H1 (cell line): ENCODE measurements at regions not wholly inside any gene's neighbourhood (a gene's known extent, or its start where the extent isn't known, plus 50 kb on each side); places are given as distances from the start of the nearest gene placed in this dataset.

Source experiments
- CTCF ChIA-PET: fragments of 300-600 bp; sonication (Branson Sonifier 250); formaldehyde crosslinking; loops from one replicate; lab custom pipeline; 2021; ENCODE audit not compliant: partially characterized antibody; lab: Charles Lee
- POLR2A ChIA-PET: fragments of 300-600 bp; sonication (Branson Sonifier 250); formaldehyde crosslinking; loops from one replicate; lab custom pipeline; 2021; ENCODE audit warnings: inconsistent platforms; ENCODE audit not compliant: partially characterized antibody; lab: Charles Lee
- DNase-seq, 2 experiments: peaks; one replicate each; pipeline versions ENCODE4 v3.0.0 to v3.0.0-alpha.2; 2010 to 2022; ENCODE audit warnings: low spot score in 2 of 2, low read depth in 1 of 2, mixed read lengths in 1 of 2
- FAIRE-seq: peaks from 2 replicates; lab custom pipeline; 2011; peaks lifted over from hg19 to GRCh38; lab: Jason Lieb, UNC
- H2AFZ ChIP-seq: 2 replicates; pipeline ENCODE4 v1.8.1; 2012; ENCODE audit warnings: low read length, inconsistent platforms
- H2AK5ac ChIP-seq: 2 replicates; pipeline ENCODE4 v1.6.1; 2013; ENCODE audit warnings: low read depth, low read length
- H2BK120ac ChIP-seq: replicated peaks from 2 replicates; pipeline ENCODE3; 2013; ENCODE audit warnings: low read depth, low read length, inconsistent platforms
- H2BK12ac ChIP-seq: 2 replicates; pipeline ENCODE4 v1.6.1; 2013; ENCODE audit warnings: low read depth, low read length
- H2BK15ac ChIP-seq: 2 replicates; pipeline ENCODE4 v1.6.1; 2013; ENCODE audit warnings: low read length
- H2BK20ac ChIP-seq: 2 replicates; pipeline ENCODE4 v1.6.1; 2013; ENCODE audit warnings: low read length
- H2BK5ac ChIP-seq: 2 replicates; pipeline ENCODE4 v1.6.1; 2013; ENCODE audit warnings: low read depth, low read length
- H3K14ac ChIP-seq: 2 replicates; pipeline ENCODE4 v1.6.1; 2013; ENCODE audit warnings: inconsistent platforms; ENCODE audit not compliant: insufficient read length
- H3K18ac ChIP-seq: 2 replicates; pipeline ENCODE4 v1.6.1; 2013; ENCODE audit warnings: low read length; ENCODE audit errors: extremely low read depth
- H3K23ac ChIP-seq: 2 replicates; pipeline ENCODE4 v1.6.1; 2013; ENCODE audit warnings: inconsistent platforms; ENCODE audit not compliant: insufficient read length
- H3K23me2 ChIP-seq: 2 replicates; pipeline ENCODE4 v1.6.1; 2013; ENCODE audit warnings: low read depth, low read length
- H3K27ac ChIP-seq: 2 replicates; pipeline ENCODE4 v1.6.1; 2011; ENCODE audit warnings: low read depth, low read length, inconsistent platforms
- H3K27me3 ChIP-seq, 4 experiments: replicated peaks in 1 of 4; 1 replicate in 1 of 4; 2 replicates in 3 of 4; pipeline versions ENCODE4 v1.6.1 to v1.8.1; 2011 to 2013; ENCODE audit warnings: low read length in 3 of 4, mild to moderate bottlenecking in 3 of 4, inconsistent platforms in 2 of 4, mixed read lengths in 2 of 4, moderate library complexity in 1 of 4; ENCODE audit not compliant: control insufficient read depth in 3 of 4, insufficient read depth in 3 of 4; ENCODE audit errors: extremely low read depth in 1 of 4
- H3K36me3 ChIP-seq, 4 experiments: 2 replicates each; pipeline versions ENCODE4 v1.6.1 to v1.8.1; 2011 to 2013; ENCODE audit warnings: mild to moderate bottlenecking in 4 of 4, low read length in 3 of 4, moderate library complexity in 2 of 4, control low read depth in 1 of 4, inconsistent platforms in 1 of 4; ENCODE audit not compliant: insufficient read depth in 4 of 4, control insufficient read depth in 2 of 4
- H3K4ac ChIP-seq: replicated peaks from 2 replicates; pipeline ENCODE3; 2013; ENCODE audit warnings: low read length, low read depth, mixed read lengths, inconsistent platforms; ENCODE audit not compliant: insufficient read length
- H3K4me1 ChIP-seq, 4 experiments: replicated peaks in 1 of 4; 1 replicate in 1 of 4; 2 replicates in 3 of 4; pipeline versions ENCODE4 v1.6.1 to v1.8.1; 2011 to 2013; ENCODE audit warnings: low read length in 3 of 4, inconsistent platforms in 2 of 4, mixed read lengths in 1 of 4; ENCODE audit not compliant: insufficient read depth in 4 of 4, control insufficient read depth in 3 of 4
- H3K4me2 ChIP-seq, 2 experiments: 2 replicates each; pipeline versions ENCODE4 v1.6.1 to v1.8.1; 2011 to 2013; ENCODE audit warnings: low read depth in 2 of 2, low read length in 2 of 2, control low read depth in 1 of 2, inconsistent platforms in 1 of 2, mild to moderate bottlenecking in 1 of 2; ENCODE audit not compliant: insufficient read depth in 1 of 2
- H3K4me3 ChIP-seq, 4 experiments: fragments of 200-600, 300-600 bp in 1 of 4; sonication (generic), shearing (Covaris generic), sonication (Bioruptor Twin) in 1 of 4; 2 replicates each; pipeline versions ENCODE4 v1.5.1 to v1.8.1; 2011 to 2016; ENCODE audit warnings: low read length in 4 of 4, low read depth in 3 of 4, control low read depth in 2 of 4, inconsistent platforms in 2 of 4, mild to moderate bottlenecking in 2 of 4, mixed read lengths in 1 of 4, moderate library complexity in 1 of 4; ENCODE audit not compliant: insufficient read depth in 2 of 4; ENCODE audit errors: extremely low read depth in 1 of 4
- H3K56ac ChIP-seq: replicated peaks from 2 replicates; pipeline ENCODE3; 2013; ENCODE audit warnings: low read depth, mild to moderate bottlenecking, mixed read lengths, low read length, inconsistent platforms; ENCODE audit not compliant: insufficient read length
- H3K79me1 ChIP-seq: 2 replicates; pipeline ENCODE4 v1.6.1; 2013; ENCODE audit warnings: low read depth, low read length, control low read depth
- H3K79me2 ChIP-seq, 2 experiments: 2 replicates each; pipeline versions ENCODE4 v1.6.1 to v1.8.1; 2012 to 2013; ENCODE audit warnings: low read length in 2 of 2, mild to moderate bottlenecking in 2 of 2, inconsistent platforms in 1 of 2; ENCODE audit not compliant: insufficient read depth in 2 of 2, control insufficient read depth in 1 of 2
- H3K9ac ChIP-seq, 4 experiments: replicated peaks in 1 of 4; 1 replicate in 1 of 4; 2 replicates in 3 of 4; pipeline versions ENCODE4 v1.6.1 to v1.8.1; 2011 to 2013; ENCODE audit warnings: low read depth in 3 of 4, low read length in 3 of 4, control low read depth in 2 of 4, mild to moderate bottlenecking in 2 of 4, moderate library complexity in 2 of 4, inconsistent platforms in 1 of 4; ENCODE audit errors: extremely low read depth in 1 of 4
- H3K9me3 ChIP-seq, 2 experiments: 2 replicates each; pipeline versions ENCODE4 v1.6.1 to v1.8.1; 2012 to 2013; ENCODE audit warnings: mild to moderate bottlenecking in 2 of 2, moderate library complexity in 2 of 2, control low read depth in 1 of 2, inconsistent platforms in 1 of 2, low read depth in 1 of 2, low read length in 1 of 2, mixed read lengths in 1 of 2; ENCODE audit not compliant: insufficient read depth in 2 of 2
- H4K20me1 ChIP-seq, 2 experiments: replicated peaks in 1 of 2; 2 replicates each; pipeline versions ENCODE3 to v1.8.1; 2011 to 2013; ENCODE audit warnings: inconsistent platforms in 2 of 2, low read length in 2 of 2, mild to moderate bottlenecking in 1 of 2; ENCODE audit not compliant: insufficient read depth in 2 of 2, control insufficient read depth in 1 of 2
- H4K5ac ChIP-seq: 2 replicates; pipeline ENCODE4 v1.6.1; 2013; ENCODE audit warnings: low read length, low read depth, mixed read lengths, inconsistent platforms; ENCODE audit not compliant: insufficient read length
- H4K8ac ChIP-seq: 2 replicates; pipeline ENCODE4 v1.8.0; 2013; ENCODE audit warnings: mild to moderate bottlenecking, moderate library complexity, low read length, inconsistent platforms; ENCODE audit not compliant: insufficient read depth; ENCODE audit errors: extremely low read depth
- H4K91ac ChIP-seq: replicated peaks from 2 replicates; pipeline ENCODE3; 2013; ENCODE audit warnings: low read length, mixed read lengths, inconsistent platforms; ENCODE audit not compliant: insufficient read length
- ASH2L ChIP-seq: fragments of 200-600, 300-600 bp; sonication (generic); IDR thresholded peaks from one replicate; pipeline ENCODE4 v1.7.1; 2017; ENCODE audit warnings: low read length
- ATF2 ChIP-seq: IDR thresholded peaks from 2 replicates; pipeline ENCODE4 v1.6.1; 2012; ENCODE audit warnings: low read length, inconsistent platforms
- CBX8 ChIP-seq: fragments of 300-800, 300-1000 bp; sonication (generic); IDR thresholded peaks from 2 replicates; pipeline ENCODE4 v1.7.1; 2016; ENCODE audit warnings: low read depth, low read length, borderline replicate concordance
- FOSL1 ChIP-seq: IDR thresholded peaks from 2 replicates; pipeline ENCODE4 v1.6.1; 2011; ENCODE audit warnings: mild to moderate bottlenecking, low read depth, low read length, moderate library complexity; ENCODE audit not compliant: insufficient read depth
- HDAC2 ChIP-seq, 2 experiments: fragments of 300-600 bp in 1 of 2; sonication (generic) in 1 of 2; IDR thresholded peaks; 2 replicates each; pipeline ENCODE4 v1.6.1; 2011 to 2012; ENCODE audit warnings: low read depth in 2 of 2, low read length in 2 of 2, mild to moderate bottlenecking in 2 of 2, moderate library complexity in 2 of 2, borderline replicate concordance in 1 of 2, inconsistent platforms in 1 of 2
- JUND ChIP-seq: IDR thresholded peaks from 2 replicates; pipeline ENCODE4 v1.6.1; 2011; ENCODE audit warnings: mild to moderate bottlenecking, improper control_type of control experiment, low read length
- MAFK ChIP-seq: IDR thresholded peaks from 2 replicates; pipeline ENCODE4 v1.6.1; 2012; ENCODE audit warnings: low read depth, mild to moderate bottlenecking, improper control_type of control experiment, low read length
- PHF8 ChIP-seq: fragments of 200-600 bp; sonication (generic); conservative IDR thresholded peaks from 2 replicates; pipeline ENCODE4 v1.7.1; 2012; ENCODE audit warnings: low read depth, mild to moderate bottlenecking, inconsistent platforms, low read length, moderate library complexity
- RFX5 ChIP-seq: IDR thresholded peaks from 2 replicates; pipeline ENCODE4 v1.6.1; 2011; ENCODE audit warnings: low read depth, low read length, improper control_type of control experiment, borderline replicate concordance
- RNF2 ChIP-seq: fragments of 200-900, 300-1000 bp; sonication (generic); IDR thresholded peaks from 2 replicates; pipeline ENCODE4 v1.7.1; 2016; ENCODE audit warnings: borderline replicate concordance, low read depth, mild to moderate bottlenecking, antibody characterized with exemption, low read length; ENCODE audit not compliant: poor library complexity, severe bottlenecking; ENCODE audit errors: missing control alignments
- SP1 ChIP-seq: IDR thresholded peaks from 2 replicates; pipeline ENCODE4 v1.6.1; 2011; ENCODE audit warnings: low read depth, low read length
- TAF7 ChIP-seq: optimal IDR thresholded peaks from 2 replicates; pipeline ENCODE3; 2011; ENCODE audit warnings: low read depth, mild to moderate bottlenecking, inconsistent platforms, low read length, moderate library complexity, borderline replicate concordance
- WGBS, 2 experiments: shearing (Covaris generic) in 1 of 2; methylation state at CpG; one replicate each; pipeline versions ENCODE4 v1.1.6 to v1.1.7; 2013 to 2015; ENCODE audit warnings: low lambda C conversion rate in 2 of 2, mixed read lengths in 2 of 2, inconsistent platforms in 1 of 2, low coverage in 1 of 2, missing lambda C conversion rate in 1 of 2; ENCODE audit not compliant: insufficient replicate concordance in 2 of 2, insufficient coverage in 1 of 2, insufficient read length in 1 of 2; ENCODE audit errors: extremely low coverage in 1 of 2, missing lambda C conversion rate in 1 of 2; 5-methylcytosine and 5-hydroxymethylcytosine counted together

- DNase-seq (no peak), FAIRE-seq (no peak)
- Histone ChIP-seq H2BK15ac (no peak overlapping the region), H3K4ac (no peak overlapping the region), H2BK12ac (no peak overlapping the region), H3K27me3 (no peaks in the 10 kb centered on the region), H3K36me3 (no peaks in the 10 kb centered on the region), H2BK120ac (no peak overlapping the region), H3K4me2 (no peak overlapping the region), H2BK20ac (no peak overlapping the region), H4K20me1 (no peaks in the 10 kb centered on the region), H3K79me1 (no peaks in the 10 kb centered on the region), H2AK5ac (no peak overlapping the region), H3K4me1 (no peaks in the 10 kb centered on the region), H3K23ac (no peak overlapping the region), H3K9ac (no peak overlapping the region), H3K79me2 (no peaks in the 10 kb centered on the region), H3K14ac (no peak overlapping the region), H3K27ac (no peak overlapping the region), H4K5ac (no peak overlapping the region), H3K56ac (no peak overlapping the region), H4K8ac (no peak overlapping the region), H4K91ac (no peak overlapping the region), H2AFZ (no peak overlapping the region), H3K18ac (no peak overlapping the region), H3K23me2 (no peaks in the 10 kb centered on the region), H3K4me3 (no peak overlapping the region), H2BK5ac (no peak overlapping the region), H3K9me3 (no peaks in the 10 kb centered on the region; a peak in 1 of 4 replicates)
- ChIA-PET CTCF (interaction anchor here (0.6 kb wide), 1 partner anchor 782 kb away, joined by 3 read pairs; no protein-coding TSS in a partner anchor), POLR2A (no interaction called here)
- TF ChIP-seq TAF7: no peak
- TF ChIP-seq HDAC2 (IDR thresholded peaks at IDR 0.05; ENCODE audit: borderline replicate concordance in 1 of 2, low read depth in 2 of 2, low read length in 2 of 2): no peak
- no peak for TF ChIP-seq RNF2
- no peak for TF ChIP-seq ASH2L
- TF ChIP-seq FOSL1: no peak
- no peak for TF ChIP-seq PHF8
- no peak for TF ChIP-seq ATF2
- TF ChIP-seq RFX5: no peak
- TF ChIP-seq SP1: no peak
- no peak for TF ChIP-seq CBX8
- TF ChIP-seq JUND: no peak
- no peak for TF ChIP-seq MAFK
- 93% methylated on average over 3 of the region's 3 CpGs; no CpG with 5 or more reads in 1 of the 2 experiments for WGBS, 2 experiments
These were observed 752.2 kb upstream of the MARCKS start for GRCh38 chr6:113104951-113105350.
